HG03039 (cell line): ENCODE measurements at regions not wholly inside any gene's neighbourhood (a gene's known extent, or its start where the extent isn't known, plus 50 kb on each side); places are given as distances from the start of the nearest gene placed in this dataset.
"Not testable (repeated sequence)": the region's sequence is repeated elsewhere in the genome, so short reads cannot be mapped to it uniquely, and the experiment has no call there.

Experiments used
- ATAC-seq: cut with Tn5 transposase; IDR thresholded peaks from one replicate; pipeline ENCODE4 v1.9.1; 2021; ENCODE audit warnings: mild to moderate bottlenecking, moderate library complexity; ENCODE audit not compliant: unreplicated experiment

DNA sequence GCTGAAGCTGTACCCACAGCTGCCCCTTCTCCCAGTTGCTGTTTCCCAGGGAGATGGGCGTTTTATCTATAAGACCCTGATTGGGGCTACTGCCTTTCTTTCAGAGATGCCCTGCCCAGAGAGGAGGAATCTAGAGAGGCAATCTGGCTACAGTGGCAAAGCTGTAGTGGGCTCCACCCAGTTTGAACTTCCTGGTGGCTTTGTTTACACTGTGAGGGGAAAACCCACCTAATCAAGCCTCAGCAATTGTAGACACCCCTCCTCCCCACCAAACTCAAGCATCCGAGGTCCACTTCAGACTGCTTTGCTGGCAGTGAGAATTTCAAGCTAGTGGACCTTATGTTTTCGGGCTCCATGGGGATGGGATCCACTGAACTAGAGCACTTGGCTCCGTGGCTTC, 240.4 kb upstream of the AFF2 start:
- no peak for ATAC-seq

DNA sequence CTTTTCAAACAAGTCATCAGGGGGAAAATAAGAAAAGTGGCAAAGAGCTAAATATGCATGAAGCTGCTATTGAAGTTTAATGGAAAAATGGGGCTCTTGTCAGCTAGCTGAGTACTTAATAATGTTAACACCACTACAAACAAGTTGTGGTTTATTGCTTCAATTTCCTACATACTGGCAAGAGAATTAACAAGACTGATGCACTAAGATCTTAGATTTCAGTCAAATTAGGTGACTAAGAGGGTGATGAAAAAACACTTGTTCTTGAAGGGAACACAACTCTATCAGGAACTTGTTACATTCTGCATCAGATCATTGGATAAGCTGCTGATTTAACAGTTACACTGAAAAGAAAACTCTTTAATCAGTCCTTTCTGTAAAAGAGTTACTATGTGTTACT, 234.6 kb upstream of the AFF2 start:
- no peak for ATAC-seq

DNA sequence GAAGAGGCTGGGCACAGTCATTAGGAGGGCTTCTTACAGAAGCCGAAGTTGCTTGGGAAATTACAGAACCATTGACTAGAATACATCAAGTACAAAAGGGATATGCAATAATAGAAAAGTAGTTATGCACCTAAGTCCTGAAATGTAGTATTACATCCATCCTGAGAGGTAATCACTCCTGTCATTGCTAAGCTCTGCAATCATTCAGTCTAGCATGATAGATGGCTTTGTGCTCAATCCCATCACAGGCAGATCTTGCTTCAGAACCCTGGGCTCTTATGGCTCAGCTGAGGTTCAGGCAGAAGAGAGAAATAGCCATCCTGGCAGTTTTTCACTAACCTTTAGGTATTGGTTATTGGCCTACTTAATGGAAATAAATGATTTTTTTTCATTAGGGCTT, 231.7 kb upstream of the AFF2 start:
- ATAC-seq, result no peak

DNA sequence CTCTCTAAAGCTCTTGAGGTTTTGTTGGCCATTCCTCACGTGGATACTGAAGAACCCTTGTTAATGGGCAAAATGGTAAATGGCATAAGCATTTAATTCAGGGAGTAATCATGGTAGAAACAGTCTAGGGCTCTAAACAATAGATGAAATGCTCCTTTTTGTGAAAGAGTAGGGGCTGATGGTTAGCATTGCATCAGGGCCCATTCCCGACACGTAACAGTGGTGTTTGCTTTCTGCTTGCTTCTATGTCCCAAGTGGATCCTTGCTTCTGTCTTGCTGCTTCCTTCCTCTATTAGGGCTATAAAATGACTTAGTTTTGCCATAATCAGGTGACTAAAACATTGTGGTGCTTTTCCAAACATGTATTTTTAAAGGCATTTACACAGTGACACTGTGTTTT, 230.9 kb upstream of the AFF2 start:
- ATAC-seq, result no peak

DNA sequence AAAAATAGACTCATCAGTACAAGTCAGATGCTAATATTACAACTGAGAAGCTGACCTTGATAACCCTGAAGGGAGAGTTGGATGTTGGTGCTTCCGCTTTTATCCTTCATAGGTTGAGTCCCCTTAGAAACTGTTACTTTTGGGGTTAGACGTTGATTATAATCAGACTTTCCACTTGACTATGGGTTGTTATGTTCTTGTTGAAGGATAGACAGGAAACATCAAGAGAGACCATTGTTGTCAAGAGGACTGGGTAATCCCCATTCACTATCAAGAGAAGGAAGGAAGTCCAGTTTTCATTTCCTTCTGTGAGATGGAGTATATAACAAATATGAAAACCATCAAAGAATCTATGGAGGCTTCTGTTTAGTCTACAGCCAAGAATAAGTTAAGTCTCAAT, 229.9 kb upstream of the AFF2 start:
- no peak for ATAC-seq

DNA sequence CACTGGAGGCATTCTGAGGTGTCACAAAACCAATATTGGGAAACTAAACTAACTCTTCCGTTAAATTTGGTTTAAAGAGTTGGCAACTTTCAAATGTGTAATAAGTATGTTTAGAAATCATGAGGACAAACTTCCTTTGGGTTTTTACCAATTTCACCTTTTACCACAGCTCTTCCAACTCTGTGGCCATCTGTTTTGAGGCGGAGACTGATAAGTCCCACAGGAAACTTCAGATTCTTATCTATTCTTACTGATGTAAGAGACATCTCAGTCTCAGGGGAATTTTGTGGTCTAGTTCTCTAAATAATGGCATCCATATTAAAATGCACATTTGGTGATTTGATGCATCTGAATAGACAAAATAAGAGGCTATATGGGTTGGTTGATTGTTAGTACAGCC, 229.2 kb upstream of the AFF2 start:
- no peak for ATAC-seq

DNA sequence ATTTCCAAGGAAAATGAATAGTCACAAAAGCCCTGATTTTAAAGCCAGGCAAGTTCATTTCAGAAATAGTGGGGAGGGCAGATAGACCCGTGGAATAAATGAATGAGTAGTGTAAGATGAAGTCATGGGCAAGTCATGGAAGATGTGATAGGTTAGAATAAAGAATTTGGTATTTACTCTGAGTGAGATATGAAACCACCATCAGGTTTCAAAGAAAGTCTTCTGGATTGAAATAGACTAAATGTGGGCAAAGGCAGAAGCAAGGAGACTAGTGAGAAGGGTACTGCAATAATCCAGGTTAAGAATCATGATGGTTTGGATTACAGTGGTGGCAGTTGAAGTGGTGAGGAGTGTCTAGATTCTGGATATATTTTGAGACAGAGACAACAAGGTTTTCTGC, 218.5 kb upstream of the AFF2 start:
- no peak for ATAC-seq

DNA sequence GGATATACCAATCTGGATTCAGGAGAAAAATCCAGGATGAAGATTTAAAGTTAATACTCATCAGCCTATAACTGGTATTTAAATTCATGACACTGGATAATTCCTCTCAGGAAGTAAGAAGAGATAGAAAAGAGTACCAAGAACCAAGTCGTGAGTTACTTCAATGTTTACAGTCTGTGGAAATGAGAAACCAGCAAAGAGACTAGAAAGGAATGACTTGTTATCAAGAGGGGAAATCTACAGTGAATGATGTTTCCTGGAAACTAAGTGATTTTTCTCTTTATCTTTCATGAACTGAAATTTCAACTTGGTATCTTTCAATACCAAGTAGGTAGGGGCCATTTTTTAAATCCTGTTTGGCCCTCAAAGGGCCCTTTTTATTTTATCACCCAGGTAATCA, 217.9 kb upstream of the AFF2 start:
- ATAC-seq, result no peak

DNA sequence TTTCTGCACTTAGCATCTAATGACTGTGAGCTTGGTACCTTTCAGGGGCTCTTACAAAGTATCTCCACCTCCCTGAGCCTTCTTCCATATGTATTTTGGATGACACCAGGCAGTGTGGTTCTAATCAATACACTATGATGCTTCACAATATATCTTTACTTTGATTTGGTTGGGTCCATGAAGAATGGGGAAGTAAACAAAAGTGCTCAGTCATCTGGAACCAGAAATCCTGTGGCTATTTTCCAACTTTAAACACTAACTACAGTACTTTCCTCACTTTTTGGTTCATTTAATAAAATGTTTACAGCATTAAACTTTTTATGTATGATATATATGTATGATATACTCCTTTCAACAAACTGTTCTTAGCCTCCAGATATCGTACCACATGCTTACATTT, 216.4 kb upstream of the AFF2 start:
- ATAC-seq, result no peak

DNA sequence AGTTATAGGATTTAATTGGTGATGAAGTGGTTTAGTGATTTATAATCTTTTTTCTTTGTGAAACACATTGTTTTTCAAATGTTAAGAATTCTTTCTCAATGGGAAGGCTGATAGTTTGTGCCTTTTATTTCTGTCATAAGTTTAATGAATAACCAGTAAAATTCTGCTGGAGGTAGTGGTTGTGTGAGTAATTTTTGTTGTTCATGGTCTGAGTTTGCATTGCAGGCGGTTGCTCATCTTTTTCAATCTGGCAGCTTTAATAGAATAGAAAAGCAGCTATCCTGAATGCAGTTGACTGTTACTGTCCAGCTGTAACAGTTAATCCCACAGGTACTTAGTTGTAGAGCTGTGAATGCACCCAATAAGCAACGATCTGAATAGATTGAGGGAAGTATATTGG, 215.6 kb upstream of the AFF2 start:
- ATAC-seq, result no peak

DNA sequence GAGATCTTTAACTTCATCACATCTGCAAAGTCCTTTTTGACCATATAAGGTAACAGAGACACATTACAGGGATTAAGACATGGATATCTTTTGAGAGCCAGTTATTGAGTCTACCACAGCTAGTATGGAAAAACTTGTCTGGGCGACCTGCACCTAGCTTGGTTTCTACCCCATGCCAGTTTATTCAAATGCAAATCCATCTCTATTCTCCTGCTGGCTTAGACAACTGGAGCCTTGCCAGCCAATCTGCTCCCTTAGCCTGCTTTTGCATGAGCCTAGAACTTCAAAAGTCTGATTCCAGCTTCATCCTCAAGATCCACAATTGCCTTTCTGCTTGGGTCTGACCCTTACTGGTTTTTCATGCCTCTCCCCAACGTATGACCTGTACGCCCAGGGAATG, 212.0 kb upstream of the AFF2 start:
- no peak for ATAC-seq

DNA sequence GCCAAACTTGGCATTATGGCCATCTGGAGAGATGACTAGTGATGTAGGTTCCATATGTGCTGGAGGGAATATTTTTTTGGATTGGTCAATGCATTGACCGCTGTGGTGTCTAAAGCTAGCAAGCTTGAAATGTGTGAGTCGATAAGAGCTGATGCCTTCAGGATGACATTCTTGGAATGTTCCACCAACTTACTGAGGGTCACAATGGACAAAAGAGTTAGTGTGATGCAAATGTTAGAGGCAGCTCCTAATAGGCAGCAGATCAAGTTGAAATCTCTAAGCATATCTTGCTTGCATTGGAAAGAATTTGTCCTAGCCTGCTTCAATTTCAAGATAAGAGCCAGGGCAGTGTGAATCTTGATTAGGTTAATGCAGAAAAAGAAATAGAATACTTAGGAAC, 210.4 kb upstream of the AFF2 start:
- no peak for ATAC-seq

DNA sequence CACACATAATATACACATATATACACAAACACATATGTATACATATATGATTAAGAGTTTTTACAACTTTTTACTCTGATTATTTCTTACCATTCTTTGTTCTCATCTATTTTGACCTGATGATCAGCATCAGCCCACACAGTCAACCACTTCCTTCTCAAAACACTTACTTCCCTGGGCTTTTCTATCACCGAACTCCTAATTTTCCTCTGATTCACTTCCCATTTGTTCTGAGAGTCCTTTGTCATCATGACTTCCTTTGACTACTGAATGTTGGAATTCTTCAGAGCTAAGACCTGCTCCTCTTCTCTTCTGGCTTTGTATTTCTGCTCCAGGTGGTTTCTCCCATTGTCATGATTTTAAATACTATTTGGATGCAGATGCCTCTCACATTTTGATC, 209.5 kb upstream of the AFF2 start:
- ATAC-seq, result no peak

DNA sequence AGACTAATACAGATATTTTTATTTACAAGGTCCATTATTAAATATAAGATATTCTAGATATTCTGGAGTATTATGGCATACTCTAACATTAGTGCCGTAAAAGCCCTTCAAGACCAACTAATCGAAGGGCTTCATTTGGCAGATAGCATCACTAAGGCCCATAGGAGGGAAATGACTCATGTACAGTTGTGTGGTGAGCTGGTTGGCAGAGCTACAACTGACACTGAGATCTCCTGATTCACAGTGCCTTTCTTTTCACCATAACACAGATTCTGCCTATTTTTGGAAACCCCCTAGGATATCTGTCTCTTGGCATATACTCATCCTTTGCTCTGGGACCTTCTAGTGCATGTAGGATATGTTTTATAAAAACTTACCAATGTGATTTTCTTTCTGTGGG, 201.7 kb upstream of the AFF2 start:
- no peak for ATAC-seq

DNA sequence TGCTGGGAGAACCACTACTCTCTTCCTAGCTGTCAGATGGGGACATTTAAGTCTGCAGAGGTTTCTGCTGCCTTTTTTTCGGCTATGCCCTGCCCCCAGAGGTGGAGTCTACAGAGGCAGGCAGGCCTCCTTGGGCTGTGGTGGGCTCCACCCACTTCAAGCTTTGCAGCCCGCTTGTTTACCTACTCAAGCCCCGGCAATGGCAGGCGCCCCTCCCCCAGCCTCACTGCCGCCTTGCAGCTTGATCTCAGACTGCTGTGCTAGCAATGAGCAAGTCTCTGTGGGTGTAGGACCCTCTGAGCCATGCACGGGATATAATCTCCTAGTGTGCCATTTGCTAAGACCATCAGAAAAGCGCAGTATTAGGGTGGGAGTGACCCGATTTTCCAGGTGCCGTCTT, 195.2 kb upstream of the AFF2 start:
- not testable (repeated sequence) for ATAC-seq

DNA sequence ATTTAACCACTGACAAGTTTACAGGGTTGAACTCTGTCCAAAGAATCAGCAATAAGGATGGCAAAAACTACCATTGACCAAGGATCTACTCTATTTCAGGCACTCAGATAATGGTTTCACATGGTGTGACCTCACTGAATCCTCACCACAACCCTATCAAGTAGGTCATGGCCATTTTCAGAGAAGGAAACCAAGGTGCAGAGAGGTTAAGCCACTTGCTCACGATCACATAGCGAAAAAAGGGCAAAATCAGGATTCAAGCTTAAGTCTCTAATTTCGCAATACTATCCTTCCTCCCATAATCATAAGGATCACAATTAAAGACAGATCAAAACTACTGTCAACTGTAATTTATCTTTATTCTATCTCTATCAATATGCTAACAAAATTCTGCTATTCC, 191.0 kb upstream of the AFF2 start:
- no peak for ATAC-seq

DNA sequence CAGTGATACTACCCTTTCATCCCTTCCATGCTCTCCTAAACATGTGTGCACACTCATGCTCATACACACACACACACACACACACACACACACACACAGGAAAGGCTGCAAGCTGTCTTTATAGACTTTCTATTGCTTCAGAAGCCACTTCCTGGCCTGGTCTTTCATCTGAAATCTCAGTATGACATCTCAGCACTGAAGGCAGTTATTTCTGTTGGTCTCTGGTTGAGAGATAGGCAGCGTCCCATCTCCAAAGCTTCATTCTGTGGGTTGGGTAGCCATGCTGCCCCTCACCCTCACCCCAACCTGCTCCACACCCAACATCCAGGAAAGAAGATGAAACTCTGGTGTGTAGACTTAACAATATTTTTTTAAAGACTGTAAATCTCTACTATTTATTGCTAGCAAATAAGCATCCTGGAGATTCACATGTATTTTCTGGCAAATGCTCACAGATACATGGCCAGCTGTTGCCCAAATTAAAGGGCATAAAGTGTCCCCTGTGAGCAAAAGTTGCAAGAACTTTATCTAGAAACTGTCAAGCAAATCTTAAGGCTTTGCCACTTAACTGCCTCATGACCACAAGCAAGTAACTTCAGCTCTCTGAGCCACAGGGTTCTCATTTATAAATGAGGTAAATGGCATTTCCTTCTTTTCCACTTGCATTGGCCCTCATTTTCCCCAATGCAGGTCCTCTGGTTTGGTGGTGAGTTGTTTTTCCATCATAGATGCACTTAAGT, 189.8 kb upstream of the AFF2 start:
- no peak for ATAC-seq

DNA sequence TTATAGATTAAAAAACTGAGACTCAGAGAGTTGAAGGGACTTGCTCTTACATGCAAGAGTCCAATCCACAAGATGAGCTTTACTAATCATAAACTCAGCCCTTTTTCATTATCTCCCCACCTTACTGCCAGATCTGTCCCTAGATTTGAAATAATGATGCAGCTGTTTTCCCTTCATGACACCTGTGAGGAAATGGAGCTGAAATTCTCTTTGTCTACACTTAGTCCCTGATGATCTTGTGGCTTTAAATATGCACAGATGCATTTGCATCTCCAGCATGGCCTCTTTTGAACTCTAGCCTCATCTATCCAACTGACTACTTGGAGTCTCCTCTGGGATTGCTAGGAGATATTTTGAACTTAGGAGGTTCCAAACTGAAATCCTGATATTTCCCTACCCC, 188.9 kb upstream of the AFF2 start:
- ATAC-seq, result no peak

DNA sequence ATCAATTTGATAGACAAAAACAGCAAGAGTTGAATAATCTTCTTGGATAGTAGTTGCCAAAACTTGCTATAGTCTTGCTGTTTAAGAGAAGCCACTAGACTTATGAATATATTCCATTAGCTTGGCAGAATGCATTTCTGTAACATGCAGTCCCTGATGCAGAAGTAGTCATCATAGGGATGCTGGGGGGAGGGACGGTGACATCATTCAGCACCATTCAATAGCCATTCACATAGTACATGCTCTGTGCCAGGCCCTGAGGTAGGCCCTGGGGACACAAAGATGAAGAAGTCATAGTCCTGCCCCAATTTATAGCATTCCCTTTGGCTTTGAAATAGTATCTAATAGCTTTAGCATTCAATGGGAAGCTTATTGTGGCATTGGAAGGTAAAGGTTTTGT, 185.5 kb upstream of the AFF2 start:
- ATAC-seq, result no peak

DNA sequence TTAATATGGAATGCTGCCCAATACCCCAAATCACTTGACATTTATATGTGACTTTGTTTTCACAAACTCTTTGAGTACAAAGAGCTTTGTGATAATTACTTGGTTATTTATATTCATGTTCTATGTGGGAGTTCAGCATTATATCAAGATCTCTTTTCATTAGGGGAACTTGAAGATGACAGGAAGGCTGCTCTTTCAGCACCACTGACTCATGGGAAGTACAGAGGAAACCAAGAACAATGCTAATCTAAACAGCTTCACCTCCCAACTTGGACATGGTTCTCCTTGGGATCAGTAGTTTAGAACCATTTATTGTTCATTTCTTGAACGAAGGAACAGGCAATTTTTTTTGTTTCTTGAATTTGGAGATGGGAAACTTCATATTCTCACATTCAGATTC, 184.0 kb upstream of the AFF2 start:
- ATAC-seq, result no peak

DNA sequence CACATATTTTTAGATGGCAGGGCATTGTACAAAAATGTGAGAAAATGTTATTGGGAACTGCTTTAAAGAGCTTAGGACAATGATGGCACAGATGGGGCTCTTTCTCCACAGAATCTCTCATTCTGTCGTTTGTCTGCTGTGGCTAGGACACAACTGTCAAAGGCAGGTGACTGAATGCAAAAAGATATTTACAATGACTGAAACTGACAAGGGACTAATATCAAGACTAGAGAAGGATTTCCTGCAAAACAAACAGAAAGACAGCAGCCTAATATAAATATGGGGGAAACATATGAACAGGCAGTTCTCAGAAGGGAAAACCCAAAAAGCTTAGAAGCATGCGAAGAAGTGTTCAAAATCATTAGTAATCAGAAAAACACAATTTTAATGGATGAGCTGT, 177.5 kb upstream of the AFF2 start:
- no peak for ATAC-seq

DNA sequence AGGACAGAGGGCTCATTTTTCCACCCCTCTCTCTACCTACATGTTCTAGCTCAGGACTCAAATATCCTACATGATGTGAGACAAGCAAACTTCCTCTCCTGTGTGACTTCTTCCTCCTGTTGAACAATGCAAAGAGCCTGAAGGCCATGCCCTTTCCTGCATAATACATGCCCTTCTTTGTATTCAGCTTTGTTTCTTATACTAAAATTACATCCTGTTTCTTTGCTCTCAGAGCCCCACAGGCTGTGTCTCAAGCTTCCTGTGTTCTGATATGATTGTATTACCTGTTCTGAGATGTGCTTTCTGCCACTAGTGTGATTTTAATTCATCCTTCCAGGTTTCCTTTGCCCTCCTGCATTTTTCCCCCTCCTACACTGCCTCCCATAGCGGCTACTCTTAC, 166.4 kb upstream of the AFF2 start:
- no peak for ATAC-seq

DNA sequence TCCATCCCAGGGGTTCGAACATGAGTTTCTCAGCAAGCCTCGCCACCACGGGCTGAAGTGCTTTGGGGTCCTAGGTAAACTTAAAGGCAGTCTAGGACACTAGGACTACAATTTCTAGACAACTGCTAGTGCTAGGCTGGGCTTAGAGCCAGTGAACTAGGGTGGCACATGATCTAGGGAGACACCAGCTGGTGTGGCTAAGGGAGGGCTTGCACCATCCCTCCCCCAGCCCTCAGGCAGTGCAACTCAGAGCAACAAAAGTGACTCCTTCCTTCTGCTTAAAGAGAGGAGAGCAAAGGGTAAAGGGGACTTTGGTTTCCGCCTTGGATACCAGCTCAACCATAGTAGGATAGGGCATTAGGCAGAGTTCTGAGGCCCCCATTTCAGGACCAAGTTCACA, 162.5 kb upstream of the AFF2 start:
- ATAC-seq, result no peak

DNA sequence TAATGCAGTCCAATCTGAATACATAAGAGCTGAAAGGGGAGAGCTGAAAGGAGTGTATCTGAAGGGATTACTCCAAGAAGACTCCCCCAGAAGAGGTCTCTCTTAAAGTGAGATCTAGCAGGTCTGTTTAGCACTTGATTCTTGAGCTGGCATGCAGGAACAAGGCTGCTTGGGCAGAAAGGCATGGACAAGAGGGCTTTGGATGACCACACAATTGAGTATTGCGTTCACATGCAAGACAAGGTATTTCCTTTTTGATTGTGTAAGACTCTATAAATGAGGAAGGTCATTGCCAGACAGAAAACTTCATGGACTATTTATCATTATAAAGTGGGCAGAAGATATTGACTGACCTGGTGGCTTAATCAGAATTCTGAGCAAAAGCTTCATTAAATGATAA, 145.5 kb upstream of the AFF2 start:
- no peak for ATAC-seq
